NCI-H2196 (cell line): ENCODE measurements at regions not wholly inside any gene's neighbourhood (a gene's known extent, or its start where the extent isn't known, plus 50 kb on each side); places are given as distances from the start of the nearest gene placed in this dataset.
A peak's percentile ranks its signal among the peaks of the same experiment; 100 is the strongest.

Source experiments
- DNase-seq: peaks from one replicate; lab custom pipeline; 2025; ENCODE audit not compliant: unreplicated experiment; lab: John Stamatoyannopoulos, UW

DNA sequence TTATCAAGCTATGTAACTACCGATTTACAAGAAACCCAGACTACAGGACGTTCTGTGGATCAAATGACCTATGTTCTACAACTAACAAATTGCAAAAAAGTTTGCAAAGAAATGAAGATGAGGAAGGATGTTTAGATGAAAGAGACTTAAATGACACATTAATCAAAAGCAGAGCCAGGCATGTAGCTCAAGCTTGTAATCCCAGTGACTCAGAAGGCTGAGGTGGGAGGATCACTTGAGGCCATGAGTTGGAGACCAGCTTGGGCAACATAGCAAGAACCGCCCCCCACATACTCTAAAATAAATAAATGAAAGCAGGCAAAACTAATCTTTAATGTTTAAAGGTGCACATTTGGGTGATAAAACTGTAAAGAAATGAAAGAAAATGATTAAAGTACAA, 331.9 kb downstream of the BTG1 start:
- DNase-seq: no peak

DNA sequence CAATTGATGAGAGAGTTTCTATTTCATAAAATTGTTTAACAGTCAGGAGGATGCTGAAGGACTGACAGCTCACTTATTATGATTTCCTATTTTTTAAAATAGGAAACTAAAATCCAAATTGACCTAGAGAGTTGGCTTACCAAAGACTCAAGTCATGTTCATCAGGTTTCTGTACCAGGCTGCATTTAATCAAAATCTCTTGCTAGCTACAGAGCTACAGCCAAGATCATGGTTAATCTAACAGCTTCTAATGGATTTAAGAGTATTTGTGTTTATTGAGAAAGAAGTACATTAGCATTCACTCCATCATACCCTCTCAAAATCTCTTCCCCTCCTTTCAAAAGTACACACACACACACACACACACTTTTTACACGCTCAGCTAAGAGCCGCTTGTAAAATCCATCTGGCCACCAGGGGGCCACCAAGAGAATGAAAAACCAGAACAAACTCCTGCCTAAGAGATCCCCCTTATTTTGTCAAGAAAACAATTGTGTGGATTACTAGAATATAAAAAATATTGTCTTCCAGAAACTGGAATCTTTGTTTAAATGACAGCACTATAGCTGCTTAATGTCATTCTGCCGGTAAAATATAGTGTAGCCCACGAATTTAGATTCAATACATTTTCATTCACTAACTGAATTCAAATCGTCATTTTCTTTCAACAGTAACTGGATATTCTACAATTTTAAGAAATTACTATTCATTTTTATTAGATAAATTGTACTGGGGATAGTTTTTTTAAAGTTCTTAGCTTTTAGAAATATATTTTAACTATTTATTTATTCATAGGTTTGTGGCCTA, 334.0 kb downstream of the BTG1 start:
- peak; percentile 46 for DNase-seq

DNA sequence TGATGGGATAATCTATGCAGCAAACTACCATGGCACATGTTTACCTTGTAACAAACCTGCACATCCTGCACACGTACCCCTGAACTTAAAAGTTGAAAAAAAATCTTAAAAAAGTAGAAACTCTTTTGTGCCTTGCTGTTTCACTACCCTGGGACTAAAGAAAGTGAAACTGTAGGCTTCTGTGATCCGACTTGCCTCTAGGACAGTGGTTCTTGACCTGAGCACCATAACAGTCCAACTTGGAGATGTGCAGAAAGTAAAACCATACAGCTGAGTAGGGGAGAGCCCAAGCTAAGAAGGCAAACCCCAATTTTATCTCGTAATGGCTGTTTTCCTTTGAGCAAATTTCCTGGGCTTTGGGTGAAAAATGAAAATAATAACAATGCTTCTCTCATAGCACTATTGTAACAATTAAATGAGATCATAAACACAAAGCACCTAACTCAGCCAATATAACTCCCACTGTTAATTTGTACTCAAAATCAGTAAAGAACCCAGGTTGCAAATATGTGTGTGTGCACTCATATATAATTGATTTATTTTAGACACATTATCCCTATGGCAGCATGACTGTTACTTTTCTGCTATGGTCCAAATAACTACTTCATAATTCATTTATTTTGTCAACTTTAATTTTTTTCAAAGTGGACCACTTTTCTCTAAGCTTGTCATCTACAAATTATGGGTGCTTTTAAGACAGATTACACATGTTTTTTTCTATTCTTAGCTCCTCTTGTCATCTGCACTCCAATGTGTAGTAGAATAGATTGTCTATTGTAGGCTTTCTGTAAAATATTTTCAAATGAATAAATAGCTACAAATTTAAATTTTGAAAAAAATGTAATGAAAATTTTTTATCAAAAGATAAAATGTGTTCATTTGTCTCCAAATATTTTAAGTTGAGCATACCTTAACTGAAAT, 334.9 kb downstream of the BTG1 start:
- DNase-seq: no peak

DNA sequence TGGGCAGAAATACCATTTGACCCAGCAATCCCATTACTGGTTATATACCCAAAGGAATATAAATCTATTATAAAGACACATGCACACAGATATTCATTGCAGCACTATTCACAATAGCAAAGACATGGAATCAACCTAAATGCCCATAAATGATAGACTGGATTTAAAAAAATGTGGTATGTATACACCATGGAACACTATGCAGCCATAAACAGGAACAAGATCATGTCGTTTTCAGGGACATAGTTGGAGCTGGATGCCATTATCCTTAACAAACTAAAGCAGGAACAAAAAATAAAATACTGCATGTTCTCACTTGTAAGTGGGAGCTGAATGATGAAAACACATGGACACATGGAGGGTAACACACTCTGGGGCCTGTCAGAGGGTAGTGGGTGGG, 335.6 kb downstream of the BTG1 start:
- no peak for DNase-seq

DNA sequence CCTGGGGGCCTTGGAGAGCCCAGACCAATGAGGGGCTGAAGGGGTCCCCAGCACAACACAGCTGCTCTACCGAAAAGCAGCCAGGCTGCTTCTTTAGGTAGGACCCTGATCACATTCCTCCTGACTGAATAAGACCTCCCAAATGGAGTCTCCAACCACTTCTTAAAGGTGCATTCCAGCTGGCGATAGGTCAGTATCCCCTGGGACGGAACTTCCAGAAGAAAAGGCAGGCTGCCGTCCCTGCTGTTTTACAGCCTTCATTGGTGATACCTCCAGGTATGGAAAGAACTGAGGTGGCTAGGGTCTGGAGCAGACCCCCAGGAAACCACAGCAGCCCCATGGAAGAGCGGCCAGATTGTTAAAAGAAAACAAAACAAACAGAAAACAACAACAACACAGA, 340.6 kb downstream of the BTG1 start:
- DNase-seq: no peak

DNA sequence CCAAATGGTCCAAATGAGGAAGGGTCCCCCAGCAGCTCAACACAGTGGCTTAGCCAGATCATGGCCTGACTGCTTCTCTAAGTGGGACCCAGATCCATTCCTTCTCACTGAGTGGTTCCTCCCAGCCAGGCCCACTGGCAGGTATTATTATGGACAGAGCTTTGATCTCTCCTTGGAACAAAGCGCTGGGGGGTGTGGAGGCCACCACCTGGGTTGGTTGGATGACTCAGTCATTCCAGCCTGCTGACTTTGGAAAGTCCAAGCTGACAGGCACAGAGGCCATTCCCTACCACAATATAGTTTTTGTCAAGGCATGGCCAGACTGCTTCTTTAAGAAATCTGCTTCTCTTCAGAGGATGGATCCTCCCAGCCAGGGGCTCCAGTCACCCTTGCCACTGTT, 341.1 kb downstream of the BTG1 start:
- no peak for DNase-seq

DNA sequence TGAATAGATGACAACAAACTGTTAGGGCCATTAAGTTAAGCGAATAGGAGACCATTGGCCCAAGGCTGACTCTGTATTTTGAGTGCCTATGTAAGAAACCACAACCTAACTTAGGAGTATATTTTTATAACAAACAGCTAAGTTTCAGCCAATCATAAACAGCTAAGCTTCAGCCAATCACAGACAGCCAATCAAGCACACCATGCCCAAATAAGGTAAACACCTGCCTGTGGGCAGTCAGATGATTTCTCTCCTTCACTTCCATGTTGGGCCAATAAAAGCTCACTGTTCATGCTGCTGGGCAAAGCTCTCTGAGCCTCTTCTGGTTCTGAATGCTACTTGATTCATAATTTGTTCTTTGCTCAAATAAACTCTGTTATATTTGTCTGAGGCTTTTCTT, 344.6 kb downstream of the BTG1 start:
- DNase-seq: no peak

DNA sequence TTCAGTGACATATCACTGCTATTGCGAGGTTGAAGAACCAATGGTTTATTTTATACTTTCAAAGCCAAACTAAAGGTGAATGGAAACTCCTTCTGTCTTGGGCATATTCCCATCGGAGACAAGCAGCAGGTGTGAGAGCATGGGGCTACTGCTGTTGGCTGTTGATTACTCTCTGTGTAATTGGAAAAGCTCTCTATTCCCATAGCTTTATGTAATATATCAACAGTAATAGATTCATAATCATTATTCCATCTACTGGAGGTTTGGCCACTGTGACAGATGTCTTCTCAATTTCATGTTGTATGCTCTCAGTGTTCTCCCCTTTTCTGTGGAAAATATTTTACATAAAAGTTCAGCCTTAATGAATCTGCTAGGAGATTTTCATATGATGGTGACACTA, 352.0 kb downstream of the BTG1 start:
- DNase-seq: no peak

DNA sequence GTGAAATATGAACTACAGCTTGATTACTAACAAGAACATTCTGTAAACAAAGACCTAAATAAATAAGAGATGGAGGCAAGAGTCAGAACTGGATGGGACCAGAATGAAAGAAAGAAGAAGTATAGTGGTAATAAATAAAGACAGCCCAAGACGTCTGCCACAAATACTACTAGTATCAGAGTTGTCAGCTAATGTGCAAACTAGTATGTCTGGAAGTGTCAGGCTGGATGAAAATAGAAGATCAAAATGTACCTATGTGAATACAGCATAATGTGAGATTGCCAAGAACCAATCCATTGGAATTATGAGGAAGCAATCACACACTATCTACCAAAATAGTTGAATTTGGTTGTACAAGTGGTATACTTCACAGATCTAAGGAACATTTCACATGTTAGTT, 353.0 kb downstream of the BTG1 start:
- no peak for DNase-seq

DNA sequence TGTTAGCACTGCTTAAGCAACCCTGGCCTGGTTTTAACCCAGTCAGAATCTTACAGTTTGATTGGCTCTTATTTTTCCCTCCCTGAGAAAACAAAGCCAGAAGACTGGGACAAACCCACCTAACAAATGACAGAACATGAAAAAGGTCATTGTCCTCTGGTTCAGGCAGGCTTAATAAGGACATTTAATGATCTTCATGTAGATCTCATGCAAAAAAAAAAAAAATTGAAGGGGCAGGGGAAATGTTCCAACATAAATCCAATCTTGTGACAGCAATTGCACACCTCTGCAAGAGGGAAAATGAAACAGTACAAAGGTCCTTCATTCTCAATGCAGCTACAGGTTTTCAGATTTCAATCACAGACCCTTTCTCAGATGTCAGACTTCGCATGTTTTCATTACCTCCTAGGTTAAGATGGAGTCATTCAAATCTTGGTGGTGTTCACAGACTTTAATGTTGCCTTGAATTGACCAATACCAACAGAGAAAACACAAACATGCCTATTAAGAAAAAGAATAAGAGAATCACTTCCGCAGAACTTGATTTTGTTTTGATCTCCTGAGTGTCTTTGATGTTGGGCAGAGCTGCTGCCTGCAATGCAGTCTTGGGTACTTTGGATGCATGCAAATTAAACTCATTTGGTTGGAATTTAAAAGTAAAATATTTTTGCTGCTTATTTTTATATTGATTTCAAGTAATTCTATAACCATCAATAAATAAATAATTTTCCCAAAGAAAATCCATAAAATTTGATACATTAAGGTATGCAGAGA, 359.0 kb downstream of the BTG1 start:
- DNase-seq: no peak

DNA sequence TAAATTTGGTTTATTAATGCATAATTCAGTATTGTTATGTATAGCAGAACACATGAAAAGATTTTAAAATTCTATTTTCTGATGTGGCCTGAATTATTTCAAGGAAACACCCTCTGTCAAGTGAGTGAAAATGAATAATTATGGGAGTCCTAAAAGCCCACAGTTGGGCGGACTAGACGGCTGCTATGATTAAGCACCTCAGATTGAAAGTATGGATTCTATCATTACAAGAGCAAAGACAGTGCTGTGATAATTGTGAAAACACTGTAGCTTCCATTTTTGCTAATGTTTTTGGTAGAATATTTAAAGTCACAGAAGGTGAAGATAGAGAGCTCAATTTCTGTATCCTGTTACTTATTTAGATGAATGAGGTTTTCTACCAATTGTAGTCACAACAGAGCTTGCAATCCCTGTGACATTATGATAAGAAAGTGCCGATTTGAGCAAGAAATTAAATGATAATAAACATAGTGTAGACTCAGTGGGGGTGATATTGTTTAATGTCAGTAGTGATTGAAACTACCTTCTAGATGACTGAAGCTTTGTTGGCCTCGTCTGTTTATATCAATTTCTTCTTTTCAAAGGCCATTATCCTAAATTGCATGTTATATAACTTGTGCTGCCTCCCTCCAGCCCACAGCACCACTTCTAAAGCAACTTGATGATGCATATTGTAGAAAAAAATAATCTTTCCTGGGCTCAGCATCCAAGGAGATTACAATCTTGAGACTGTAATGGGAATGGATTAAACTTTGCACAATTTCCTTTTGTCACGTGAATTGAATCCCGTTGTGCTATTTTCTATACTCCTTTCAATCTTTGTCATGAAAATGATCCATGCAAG, 359.8 kb downstream of the BTG1 start:
- DNase-seq: no peak

DNA sequence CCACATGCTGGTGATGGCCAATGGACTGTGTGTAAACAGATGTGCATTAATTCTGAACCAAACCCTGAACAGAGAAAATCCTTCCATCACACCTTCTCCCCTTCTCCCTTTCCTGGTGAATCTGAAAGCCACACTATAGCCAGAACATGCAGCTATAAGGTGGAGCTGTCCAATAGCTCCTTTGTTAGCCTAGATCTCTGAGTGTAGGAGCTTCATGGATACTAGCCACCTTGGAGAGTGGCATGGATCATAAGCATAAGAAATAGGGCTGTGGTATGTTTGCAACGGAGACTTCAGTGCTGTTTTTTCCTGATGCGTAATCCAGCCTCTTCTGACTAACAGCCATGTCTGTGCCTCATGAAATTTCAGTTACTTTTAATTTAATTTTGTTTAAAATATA, 364.5 kb downstream of the BTG1 start:
- DNase-seq: no peak

DNA sequence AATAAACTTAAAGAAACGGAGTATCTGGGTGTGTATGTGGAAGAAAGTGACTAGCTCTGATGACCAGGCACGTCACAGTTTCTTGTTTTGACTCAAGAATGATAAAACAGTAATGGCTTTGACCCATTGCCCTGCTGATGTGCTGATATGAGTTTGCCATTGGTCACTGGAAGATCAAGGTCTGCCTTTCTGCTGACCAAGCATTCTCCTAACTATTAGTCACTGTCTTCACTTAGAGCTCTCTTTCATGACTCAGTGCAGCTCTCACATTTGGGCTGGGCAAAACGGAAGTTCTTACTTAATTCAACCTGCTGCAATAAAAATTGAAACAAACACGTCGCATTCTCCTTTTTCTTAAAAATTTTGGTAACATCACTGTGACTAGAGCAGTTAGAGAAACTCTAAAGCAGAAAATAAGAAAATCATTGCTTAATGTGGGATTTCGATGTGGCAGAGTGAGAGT, 366.7 kb downstream of the BTG1 start:
- DNase-seq: no peak

DNA sequence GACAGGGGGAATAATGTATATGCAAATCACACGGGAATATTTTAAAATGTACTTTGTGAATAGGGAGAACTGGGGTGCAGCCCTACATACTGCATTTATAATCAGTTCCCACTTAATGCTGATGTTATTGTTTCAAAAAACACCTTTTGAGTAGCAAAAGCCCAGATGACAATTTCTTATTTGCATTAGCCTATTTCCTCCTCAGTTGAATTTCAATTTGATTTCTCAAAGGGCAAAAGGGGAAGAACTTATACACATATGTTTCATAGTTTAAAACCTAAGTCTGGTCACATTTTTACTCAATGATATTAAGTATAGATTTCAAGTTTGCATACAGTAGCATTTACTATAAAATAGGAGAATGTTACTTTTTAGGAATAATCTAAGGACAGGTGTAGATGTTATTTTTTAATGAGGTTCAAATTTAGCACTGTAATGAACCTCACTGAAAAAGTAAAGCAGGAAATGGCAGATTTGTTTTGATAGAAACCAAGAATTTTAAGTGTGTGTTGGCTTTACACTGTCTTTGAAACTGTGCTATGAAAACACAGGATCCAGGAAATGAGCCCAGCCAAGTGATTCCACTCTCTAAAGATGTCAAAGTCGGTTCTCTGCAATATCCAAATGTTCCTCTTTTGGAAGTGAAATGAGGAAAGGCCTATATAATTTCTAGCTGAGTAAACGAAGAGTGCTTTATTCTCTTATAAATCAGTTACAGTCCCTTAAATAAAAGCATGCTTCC, 367.4 kb downstream of the BTG1 start:
- no peak for DNase-seq

DNA sequence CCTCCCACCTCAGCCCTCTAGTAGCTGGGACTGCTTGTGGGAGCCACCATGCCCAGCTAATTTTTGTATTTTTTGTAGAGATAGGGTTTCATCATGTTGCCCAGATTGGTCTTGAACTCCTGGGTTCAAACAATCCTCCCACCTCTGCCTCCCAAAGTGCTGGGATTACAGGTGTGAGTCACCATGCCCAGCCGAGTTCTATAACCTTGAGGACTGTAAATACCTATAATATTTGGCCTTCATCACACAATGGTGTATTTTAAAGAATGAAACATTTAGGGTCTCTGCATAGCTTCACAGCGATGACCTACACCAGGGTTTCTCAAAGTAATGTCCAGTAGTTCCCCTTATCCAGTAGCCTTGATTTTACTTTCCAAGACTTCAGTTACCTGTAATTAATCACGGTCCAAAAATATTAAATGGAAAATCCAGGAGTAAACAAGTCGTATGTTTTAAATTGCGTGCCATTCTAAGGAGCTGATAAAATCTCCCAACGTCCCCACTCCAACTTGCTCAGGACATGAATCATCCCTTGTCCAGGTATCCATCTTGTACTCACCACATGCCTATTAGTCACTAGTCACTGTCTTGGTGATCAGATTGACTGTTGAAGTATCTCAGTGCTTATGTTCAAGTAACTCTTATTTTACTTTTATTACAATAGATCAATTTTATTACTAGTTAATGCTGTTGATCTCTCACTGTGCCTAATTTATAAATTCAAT, 368.2 kb downstream of the BTG1 start:
- DNase-seq: no peak

DNA sequence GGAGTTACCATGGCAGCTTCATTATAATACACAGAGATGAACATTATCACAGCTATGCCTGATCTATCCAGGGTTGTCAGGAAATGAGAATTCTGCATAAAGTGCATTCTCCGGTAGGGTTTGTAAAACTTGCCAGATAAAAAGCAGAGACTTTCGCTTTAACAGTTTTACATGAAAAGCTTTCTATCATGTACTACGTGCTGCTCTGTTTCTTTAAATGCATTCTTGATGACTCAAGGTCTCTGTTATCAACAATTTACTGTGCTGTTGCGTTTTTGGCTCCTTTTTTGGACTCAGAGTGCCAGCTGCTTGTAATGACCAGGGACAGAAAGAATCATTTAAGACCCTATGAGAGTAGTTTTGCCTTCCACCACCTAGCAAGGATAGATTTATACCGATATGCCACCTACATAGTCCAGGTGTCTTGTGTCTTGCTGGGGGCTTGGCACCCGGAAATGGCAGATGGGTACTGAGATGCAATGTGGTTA, 371.2 kb downstream of the BTG1 start:
- no peak for DNase-seq

DNA sequence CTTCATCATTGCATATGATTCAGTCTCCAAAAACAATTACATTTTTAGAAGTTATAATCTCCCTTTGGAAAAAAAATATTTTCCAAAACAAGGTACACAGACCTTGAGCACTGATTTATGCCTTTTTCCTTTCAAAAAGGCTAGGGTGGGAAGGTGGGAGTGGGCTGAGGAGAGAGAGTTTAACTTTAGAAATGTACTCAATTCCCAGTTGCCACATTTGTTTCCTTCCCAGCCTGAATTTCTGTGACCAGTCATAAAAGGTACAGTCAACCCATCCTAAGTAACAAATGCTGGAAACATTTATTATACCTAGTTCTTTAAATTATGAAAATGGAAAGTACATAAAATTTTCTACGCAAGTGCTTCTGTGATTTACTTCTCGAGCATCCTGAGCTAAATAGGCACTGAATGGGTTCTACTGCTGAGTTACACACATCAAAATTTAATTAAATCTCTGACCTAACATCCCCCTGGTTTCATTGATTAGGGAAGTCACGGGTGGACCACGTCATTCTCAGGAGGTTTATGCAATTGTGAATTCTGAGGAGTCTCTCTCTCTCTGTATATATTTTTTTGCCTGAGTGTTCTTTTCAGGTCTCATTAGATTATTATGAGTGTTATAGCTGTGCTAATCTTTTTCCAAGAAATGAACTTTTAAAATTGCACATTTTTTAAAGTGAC, 371.8 kb downstream of the BTG1 start:
- DNase-seq: no peak

DNA sequence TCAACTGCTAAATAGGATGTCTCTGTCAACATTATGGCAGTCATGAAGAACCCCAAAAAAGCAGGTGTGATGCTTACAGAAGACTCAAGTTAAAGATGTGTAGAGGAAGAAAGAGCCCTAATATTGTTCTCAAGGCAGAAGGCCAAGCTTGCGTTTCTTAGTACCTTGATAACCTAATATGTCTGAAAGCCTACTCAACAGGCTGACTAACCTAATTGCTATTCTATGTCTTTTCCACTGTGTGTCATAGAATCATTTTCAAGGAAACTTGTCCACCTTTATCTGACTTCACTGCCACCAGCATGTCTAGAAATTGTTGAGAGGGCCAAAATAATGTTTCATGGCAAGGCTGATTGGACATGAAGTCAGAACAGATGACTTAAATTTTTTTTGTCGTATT, 373.2 kb downstream of the BTG1 start:
- no peak for DNase-seq
